HG03378 (cell line): ENCODE measurements at regions not wholly inside any gene's neighbourhood (a gene's known extent, or its start where the extent isn't known, plus 50 kb on each side); places are given as distances from the start of the nearest gene placed in this dataset.

Source experiments
- ATAC-seq: cut with Tn5 transposase; IDR thresholded peaks from one replicate; pipeline ENCODE4 v1.9.1; 2021; ENCODE audit warnings: mild to moderate bottlenecking, moderate library complexity; ENCODE audit not compliant: unreplicated experiment

DNA sequence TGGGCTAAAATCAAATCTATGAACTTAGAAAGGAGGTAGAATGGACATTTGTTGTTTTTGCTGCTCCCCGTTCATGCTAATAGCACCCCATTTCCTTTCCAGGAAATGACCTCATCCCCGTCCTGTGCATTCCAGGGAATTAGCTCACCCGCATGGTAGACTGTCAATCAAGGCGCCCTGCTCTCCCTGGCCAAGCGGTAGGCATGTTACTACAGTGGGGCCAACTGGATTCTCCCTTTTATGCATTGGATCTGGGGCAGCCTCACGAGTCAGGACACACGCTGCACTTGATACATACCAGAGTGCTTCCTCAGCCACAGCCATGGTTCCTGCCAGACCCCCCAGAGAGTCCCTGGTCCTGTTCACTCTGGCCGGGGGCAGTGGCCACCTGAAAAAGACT is 111.0 kb upstream of the PTCH1 start:
- ATAC-seq = no peak

DNA sequence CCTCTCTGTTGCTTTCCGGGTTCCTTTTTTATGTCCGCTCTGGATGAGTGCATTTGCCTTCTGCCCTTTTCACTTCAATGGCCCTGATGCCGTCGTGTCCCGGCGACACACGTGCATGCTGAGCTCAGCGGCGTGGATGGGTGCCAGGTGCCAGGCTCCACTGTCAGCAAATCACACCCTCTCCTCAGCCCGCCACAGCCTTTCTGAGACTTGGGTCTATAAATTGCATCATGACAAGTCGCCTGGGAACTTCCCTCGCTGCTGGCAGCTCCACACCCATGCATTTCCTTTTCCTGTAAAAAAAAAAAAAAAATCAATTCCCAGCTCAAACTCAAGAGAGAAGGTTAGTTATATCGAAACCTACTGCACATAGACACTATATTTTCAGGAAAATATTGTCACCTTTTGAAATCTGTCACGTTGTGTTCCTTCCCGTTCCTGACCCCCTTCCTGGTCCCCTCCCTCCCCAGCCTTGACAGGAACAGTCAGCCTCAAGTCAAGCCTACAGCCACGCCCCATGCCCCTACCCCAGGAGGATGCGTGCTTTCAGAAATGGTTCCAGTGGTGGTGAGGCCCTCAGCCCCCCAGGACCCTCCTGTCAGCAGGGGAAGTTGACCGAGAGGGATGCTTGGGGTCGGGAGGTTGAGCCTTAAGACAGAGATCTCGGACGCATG is 110.3 kb upstream of the PTCH1 start:
- no peak for ATAC-seq

DNA sequence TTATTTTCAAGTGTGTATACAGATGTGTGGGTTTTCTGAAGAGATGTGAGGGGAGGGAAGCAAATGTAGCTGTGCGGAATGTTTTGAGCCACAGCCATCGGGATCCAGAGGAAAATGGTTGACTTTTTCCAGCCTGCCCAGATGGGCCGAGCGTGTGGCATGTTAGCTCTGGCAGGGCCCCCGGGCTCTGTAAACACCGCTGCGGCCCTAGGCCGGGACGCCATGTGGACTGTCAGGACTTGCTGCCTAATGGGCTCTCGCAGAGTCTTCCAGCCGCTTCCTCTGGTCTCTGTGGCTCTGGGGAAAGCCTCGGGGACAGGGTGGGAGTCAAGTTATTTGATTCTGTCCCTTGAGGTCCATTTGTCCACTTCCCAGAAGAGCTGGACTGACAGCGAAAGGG is 109.6 kb upstream of the PTCH1 start:
- no peak for ATAC-seq

DNA sequence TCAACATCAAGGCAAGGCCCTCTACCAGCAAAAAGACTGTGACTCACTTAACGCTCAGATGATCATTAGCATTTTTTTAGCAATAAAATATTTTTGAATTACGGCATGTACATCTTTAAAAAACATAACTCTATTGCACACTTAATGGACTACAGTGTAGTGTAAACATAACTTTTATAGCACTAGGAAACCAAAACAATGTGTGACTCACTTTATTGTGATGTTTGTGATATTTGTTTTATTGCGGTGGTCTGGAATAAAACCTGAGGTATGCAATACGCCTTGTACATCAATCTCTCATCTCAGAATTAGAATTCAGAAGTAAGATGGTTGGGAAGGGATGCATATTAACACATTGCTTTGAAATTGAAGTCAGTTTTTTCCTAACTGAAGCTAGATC is 106.9 kb upstream of the PTCH1 start:
- ATAC-seq = no peak

DNA sequence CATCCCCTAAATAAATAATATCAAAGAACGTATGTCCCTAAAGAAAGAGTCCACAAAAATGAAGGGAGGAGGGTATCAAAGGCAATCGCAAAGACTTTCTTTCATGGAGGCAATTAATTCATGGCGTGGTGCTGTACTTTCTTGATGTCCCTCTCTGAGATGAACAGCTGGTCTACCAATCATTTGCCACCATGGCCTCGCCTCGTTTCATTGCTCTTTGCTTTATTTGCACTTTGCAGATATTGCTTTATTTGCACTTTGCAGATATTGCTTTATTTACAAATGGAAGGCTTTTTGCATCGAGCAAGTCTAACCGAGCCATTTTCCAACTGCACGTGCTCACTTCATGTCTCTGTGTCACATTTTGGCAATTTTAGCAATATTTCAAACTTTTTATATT is 104.0 kb upstream of the PTCH1 start:
- no peak for ATAC-seq

DNA sequence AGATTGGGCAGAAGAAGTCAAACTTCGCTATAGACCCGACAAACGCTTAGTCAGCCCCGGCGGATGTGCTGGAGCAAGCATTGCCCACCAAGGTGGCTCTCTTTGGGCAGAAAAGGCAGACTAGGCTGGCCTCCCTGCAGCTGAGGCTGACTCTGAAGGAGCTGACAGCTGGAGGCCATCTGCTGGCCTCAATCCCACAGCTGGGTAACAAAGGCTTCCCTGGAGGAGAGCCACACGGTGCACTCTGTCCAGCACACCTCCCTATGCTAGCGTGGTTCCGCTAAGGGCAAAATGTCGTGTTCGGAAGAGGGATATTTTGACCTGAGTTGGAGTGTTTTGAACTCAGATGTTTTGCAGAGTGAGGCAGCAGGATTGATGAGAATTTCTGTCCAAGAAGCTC is 103.5 kb upstream of the PTCH1 start:
- ATAC-seq = no peak

DNA sequence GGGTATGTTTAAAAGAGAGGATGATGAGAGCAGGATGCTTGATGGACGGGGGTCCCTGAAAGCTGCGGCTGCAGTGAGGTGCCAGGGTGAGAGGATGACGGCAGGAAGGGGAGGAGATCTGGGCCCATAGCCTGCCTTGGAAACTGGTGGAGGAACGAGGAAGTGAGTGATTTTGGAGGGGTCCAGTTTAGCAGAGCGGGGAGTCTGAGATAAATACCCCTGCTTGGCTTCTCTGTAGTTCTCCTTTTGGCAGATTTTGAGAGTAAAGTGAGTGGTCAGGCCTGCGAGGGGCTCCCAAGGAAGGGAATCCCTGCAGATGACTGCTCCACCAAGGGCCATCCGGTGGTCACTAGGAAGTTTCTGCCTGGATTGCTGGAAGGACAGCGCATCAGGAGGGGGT is 98.5 kb upstream of the PTCH1 start:
- ATAC-seq = no peak

DNA sequence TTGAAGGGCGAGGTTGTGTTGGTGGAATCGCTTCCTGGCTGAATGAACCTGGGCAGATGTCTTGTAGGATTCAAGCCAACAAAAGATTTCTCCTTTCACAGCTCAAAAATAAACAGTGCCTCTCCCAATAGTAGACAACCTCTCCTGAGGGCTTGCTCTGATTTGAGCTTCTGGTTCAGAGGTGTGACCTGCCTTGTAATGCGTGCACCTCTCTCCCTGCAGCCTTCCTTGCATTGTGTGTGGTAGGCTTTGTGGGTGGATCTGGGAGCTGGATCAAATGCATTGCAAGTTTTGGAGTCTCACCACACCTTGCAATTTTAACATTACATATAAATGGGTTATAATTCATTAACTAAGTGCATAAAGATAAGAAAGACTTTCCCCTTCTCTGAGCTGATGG is 96.9 kb upstream of the PTCH1 start:
- no peak for ATAC-seq

DNA sequence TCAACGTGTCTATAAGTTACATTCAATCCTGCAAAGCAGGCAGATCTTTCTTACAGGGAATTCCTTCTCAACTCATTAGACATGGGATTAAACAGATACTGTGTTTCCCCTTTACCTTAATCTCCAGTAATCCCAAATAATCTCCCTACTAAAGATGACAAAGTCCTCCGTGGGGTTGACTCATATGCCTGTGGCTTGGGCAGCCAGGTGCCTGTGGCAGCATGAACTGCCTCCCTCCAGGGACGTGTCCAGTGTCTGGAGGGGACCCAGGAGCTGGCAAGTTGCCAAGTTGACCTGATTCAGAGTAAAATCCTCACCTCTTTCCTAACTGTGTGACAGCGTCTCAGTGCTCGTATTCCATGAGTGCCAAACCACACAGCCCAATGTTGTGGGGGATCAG is 94.6 kb upstream of the PTCH1 start:
- ATAC-seq = no peak

DNA sequence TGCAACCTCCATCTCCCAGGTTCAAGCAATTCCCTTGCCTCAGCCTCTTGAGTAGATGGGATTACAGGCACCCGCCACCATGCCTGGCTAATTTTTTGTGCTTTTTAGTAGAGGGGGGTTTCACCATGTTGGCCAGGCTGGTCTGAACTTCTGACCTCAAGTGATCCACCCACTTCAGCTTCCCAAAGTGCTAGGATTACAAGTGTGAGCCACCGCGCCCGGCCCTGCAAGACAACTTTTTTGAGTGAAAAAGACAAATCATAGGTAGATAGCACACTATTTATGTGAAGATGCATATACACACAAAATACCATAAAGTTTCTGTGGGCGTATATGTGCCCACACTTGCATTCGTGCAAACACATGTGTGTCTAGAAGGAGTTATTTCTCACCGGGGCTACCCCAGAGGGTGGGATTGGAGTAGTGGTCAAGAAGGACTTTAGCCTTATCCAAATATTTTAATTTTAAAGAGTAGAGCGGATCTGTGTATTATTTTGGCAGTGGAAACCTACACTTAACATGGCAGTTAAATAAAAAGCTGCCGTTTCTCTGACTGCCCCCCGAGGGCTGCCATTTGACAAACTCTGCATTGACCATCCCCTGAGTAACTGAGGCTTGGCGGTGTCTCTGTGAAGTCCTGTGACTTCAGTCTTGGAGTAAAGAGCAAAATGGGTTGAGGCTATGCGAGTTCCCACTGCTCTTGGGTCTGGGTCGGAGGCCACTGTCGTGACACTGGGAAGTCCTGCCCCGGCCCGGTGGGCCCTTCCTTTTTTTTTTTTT is 93.4 kb upstream of the PTCH1 start:
- ATAC-seq = no peak

DNA sequence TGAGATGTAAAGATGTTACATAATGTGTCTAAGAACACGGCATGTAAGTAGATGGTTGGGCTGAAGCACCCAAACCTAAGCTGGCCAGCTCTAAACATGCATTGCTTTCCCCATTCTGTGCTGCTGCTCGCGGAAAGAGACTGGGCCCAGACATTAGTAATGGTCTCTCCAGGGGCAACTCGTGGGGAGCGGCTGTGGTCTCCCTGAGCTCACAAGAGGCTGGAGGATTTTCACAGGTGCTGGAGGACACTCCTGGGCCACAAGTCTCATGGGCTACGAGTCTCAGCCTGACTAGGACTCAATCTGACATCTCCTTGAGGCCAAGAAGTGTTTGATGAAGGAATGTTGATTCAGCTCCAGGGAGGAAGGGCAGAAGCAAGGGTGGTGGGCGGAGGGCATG is 92.7 kb upstream of the PTCH1 start:
- ATAC-seq = no peak

DNA sequence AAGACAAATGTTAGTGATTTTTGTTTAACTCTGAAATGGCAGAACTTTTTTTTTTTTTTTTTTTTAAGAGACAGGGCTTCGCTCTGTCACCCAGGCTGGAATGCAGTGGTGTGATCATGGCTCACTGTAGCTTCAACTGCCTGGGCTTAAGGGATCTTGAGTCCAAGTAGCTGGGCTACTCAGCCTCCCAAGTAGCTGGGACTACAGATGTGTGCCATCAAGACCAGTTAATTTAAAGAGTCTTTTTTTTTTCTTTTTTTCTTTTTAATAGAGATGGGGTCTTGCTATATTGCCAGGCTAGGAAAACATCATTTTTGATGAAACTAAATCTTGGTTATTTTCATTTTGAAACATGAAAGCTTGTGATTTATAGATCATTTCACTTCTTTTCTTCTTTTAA is 91.6 kb upstream of the PTCH1 start:
- ATAC-seq = no peak

DNA sequence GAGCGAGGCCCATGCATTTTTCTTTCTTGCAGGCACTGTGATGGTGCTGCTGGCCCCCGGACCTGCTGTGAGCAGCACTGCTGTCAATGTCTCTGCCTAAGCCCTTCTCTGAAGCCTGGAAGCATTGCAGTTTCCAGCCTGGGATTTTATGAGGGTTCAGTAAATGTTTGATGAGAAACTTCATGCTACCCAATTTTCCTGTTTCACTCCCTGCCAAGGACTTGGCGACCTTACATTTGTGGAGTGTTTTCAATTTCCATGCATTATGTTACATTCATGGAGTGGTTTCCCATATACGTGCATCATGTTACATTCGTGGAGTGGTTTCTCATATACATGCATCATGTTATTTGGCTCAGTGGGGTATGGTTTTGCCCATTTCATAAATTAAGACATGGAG is 90.7 kb upstream of the PTCH1 start:
- ATAC-seq = no peak

DNA sequence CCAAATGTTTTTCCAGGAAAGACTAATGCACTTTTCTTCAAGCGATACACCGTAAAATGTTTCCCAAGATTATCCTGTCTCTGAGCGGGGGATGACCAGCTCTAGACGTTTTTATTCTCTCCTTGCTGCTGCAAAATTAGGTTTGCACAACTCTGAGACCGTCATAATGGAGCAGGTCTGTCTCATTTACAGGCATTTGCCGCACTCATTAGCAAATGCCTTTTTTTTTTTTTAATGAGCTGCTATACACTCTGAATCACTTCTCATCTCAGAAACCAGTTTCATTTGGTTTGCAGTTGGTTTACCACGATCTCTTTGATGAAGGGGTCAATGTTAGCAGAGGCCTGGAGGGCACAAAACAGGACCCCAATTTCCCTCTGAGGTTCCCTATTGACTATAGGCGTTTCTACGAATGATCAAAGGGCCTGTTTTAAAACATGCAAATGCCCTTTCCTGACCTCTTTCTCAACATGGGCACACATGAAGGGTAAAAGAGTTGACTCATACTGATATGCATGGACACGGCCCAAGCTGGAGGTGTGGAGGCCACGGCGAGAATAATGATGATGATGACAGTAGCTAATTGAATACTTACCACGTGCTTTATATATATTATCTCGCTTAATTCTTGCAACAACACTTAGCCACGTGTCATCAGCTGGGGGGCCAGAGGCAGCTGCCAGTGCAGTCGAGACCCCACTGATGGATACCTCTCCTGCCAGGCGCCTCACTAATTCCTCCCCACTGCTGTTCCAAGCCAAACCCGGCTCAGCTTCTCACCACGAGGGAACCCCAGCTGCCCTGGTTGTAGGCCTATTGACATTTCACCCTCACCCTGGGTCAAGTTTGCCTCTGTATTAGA is 89.9 kb upstream of the PTCH1 start:
- no peak for ATAC-seq

DNA sequence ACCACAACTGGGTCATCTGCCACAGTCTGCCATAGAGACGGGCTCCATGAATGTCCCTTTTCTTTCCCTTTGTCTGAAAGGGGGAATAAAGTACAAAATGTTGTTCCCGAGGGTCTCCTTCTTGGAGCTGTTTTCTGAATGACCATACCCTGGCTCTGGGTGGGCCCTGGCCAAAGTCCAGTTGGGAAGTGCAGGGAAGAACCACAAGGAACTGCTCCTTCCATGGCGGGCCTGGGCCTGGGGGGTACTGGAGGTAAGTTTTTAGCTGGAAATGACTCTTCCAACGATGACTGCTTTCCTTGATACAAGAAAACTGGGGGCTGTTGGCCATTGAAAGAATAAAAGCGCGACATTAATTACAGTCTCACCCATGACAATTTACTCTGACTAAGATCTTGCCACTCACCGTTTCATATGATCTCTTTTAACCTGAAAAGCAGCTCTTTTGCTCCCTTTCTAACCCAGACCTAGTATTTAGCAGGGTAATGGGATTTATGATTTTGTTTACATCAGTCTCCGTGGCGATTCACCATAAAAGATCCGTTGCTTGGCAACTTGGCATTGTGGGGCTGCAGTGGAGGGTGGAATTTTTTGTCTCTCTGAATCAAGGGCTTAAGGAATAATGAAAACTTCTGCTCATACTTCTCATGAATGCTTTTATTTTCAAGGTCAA is 89.2 kb upstream of the PTCH1 start:
- ATAC-seq = no peak

DNA sequence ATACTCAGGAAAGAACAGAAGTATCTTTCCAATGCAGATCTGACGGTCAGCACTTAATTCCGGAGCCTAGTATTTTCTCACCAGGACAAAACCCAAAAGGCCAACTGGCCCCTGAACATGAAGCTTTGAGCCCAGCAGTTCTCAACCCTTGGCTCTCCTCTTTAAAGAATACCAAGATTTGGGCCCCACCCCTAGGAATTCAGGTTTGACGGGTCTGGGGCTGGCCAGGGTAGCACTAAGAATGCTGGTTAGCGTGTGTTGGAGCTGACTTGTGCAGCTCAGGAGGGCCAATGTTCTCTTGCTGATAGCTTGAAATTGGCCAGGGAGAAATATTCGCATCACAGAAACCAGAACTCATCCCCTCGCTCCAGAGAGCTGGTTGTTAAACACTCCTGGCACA is 88.3 kb upstream of the PTCH1 start:
- ATAC-seq = no peak

DNA sequence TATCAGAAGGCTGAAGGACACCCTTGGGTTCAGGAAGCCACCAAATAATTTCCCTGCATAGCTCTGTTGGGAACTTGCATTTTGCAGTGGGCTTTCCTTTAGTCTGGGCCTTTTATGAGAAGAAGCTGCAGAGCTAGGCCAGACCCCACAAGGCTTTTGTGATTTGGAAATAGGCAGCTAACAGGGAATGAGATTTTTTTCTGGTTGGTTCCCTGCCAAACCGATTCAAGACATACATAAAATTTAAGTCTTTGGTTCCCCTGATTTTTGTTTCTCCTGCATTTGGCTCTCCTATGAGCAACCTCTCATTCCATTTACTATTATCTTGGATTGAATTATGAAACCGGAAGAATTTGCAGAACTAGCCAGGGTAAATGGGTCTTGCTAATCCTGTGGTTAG is 81.5 kb upstream of the PTCH1 start:
- no peak for ATAC-seq

DNA sequence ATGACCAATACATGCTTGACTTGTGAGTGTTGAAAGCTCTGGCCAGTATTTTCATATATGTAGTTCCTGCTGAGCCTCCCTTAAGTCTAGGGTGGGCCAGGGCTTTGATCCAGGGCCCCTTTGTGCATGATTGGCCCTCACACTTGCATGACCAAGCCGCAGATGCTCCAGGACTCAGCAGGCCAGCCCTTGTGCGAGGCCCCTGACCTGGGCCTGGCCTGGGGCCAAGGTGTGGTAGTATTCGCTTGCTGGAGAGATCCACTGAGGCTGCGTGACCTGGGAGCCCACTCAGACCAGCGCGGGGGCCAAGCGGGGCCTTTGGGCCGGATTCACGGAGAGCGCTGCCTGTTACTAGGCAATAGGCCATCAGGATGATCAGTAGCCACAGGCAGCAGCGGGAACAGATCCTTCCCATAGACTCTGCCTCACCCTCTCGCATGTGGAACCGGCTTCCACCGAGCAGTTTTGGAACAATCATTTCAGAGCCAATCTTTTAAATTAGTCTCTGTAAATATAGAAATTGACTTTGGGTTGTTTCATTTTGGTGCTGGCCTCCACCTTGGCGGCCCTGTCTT is 79.0 kb upstream of the PTCH1 start:
- ATAC-seq = no peak

DNA sequence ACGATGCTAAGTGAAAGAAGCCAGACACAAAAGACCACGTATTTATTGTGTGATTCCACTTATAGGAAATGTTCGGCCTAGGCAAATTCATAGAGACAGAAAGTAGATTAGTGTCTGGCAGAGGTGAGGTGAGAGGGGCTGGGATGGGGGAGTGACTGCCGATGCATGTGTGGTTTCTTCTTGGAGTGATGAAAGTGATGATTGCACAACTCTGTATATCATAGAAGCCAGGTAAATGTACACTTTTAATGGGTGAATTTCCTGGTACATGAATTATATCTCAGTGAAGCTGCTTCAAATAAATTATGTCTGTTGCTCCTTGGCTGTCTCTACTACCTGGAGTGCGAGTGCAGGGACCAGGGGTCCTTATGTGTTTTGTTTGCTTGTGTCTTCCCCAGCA is 76.2 kb upstream of the PTCH1 start:
- ATAC-seq = no peak

DNA sequence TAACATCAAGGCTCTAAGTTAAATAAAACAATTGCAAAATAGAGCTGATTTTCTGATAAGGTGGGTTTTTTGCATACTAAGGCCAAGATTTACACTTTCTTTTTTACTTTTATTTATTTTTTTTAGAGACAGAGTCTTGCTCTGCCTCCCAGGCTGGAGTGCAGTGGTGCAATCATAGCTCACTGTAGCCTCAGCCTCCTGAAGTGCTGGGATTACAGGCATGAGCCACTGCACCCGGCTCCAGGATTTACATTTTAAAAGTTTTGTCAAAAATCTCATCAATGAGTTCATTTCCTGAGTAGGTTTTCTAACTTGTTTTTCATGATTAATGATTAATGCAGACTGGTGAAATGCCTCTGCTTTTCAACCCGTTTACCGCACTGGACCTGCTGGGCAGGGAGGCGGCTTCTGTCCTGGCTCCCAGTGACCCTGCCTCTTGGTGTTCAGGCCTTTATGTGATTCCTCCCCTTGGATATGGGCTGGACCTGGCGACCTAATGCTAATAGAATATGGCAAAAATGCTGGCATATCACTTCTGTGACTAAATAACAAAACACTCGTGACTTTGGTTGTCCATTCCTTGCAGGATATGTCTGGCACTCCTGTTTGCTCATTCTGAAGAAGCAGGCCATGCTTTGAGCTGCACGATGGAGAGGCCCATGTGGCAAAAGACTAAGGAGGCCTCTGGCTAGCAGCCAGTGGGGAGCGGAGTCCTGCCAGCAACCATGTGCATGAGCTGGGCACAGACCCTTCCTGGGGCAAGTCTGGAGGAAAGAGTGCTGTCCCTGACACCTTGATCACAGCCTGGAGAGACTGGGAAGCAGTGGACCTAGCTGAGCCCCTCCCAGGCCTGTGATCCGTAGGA is 72.2 kb upstream of the PTCH1 start:
- no peak for ATAC-seq
